ENCODE measurements at regions not wholly inside any gene's neighbourhood (a gene's known extent, or its start where the extent isn't known, plus 50 kb on each side); places are given as distances from the start of the nearest gene placed in this dataset.

- no peak for DNase-seq
Observed at GRCh38 chr10:128471151-128471550, 344.9 kb upstream of the MKI67 start.

DNA sequence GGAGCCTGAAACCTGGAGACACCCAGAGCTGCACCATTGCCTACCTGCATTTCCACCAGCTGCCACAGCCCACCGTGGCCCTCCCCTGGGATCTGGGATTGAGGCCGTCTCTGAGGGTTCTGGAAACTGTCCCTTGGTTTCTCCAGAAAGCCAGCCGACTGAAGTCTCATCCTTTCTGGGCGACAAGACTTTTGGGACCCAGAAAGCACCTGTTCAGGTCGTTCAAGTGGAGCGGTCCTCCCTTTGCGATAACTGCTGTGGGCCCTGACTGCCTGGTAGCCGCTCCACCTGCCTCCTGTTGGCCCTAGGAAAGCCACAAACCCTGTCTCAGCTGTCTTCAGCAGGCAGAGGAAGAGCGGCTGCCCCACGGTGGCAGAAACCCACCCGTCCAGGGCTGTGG is 346.0 kb upstream of the MKI67 start:
- DNase-seq, result no peak

GRCh38 chr10:128473396-128473795 is 347.2 kb upstream of the MKI67 start:
- DNase-seq, result no peak

- DNase-seq, result no peak
Observed at GRCh38 chr10:128473911-128474310, 347.7 kb upstream of the MKI67 start.

GRCh38 chr10:128474571-128474970 is 348.3 kb upstream of the MKI67 start:
- DNase-seq, result no peak

DNA sequence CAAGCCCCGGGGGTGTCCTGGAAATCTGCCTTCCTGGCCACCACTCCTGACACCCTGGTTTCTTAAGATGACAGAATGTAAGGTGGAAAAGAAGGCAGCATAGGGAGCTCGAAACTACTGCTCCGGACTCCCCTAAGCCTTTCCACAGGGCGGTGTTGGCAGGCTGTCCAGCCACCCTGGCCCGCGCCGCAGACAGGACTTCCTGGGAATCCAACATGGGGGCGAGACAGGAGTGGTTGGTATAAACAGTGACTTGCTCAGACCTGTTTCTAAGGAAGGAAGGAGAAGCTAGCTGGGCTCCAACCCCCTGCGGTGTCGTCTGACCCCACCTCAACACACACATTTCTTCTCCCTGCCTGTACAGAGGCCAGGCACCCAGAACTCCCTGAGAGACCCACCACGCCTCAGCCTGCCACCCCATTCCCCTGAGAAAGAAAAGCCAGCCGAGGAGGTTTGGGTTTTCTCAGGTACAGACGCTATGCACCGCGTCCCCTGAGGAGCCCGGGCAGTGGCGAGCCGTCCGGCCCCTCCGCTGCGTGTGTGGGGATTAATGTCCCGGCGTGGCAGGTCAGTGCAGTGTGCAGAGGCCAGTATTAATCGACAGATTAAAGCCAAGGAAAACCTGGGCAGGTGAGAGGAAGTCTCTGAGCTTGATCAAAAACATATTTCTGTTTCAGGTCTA is 349.6 kb upstream of the MKI67 start:
- DNase-seq, result no peak

DNA sequence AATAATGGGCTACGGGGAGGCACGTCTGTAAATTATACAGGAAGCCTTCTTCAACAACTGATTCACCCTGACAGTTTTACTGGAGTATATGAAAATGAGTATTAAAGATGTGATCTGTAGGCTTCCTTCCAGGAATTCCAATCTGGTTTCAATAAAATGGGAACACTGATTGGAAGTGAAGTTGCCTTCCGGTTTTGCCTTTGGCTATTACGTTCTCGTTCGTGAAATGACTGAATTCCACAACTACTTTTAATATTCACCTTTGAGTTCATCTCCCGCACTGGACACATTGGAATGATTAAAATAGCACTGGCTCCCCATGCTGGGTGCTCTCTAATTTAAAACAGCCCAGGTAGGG is 350.1 kb upstream of the MKI67 start:
- no peak for DNase-seq

GRCh38 chr10:128476845-128477244 is 350.6 kb upstream of the MKI67 start:
- no peak for DNase-seq

DNA sequence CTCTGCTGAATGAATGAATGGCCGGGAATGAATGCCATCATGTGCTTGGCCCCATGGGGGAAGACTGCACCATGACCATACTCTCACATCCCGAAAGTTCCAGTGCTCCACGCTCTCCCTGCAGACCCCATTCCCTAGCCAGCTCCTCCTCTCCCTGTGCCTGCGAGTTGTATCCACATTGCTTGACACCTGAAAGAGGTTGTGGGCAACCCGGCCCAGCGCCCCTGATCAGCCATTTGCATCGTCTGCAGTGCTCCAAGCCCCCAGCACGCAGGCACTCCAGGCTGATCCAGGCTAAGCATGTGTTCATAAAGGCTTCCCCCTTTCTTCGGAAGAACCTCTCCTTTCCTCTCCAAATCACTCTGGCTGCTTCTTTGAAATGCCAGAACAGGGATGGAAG is 354.4 kb upstream of the MKI67 start:
- no peak for DNase-seq

- no peak for DNase-seq
Observed at GRCh38 chr10:128481152-128481840, 355.1 kb upstream of the MKI67 start.

DNA sequence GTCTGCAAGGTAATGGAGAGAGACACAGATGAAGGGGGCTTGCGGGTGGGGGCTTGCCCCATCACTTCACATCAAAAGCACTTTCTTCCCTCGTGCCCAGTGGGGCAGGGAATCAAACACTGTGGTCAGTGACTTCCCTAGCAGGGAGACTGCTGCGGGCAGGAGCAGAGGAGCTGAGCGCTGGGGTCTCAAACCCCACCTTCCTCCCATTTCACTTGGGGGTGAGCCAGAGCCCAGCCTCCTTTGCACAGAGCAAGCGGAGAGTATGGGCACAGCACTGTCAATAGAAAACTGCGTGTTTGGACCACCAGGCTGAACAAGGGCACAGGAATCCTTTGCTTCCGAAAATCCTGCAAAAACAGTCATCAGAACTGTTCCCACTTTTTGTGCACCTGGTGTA is 355.8 kb upstream of the MKI67 start:
- no peak for DNase-seq

GRCh38 chr10:128483216-128483615 is 357.0 kb upstream of the MKI67 start:
- no peak for DNase-seq

- DNase-seq, result no peak
Observed at GRCh38 chr10:128484041-128484440, 357.8 kb upstream of the MKI67 start.

DNA sequence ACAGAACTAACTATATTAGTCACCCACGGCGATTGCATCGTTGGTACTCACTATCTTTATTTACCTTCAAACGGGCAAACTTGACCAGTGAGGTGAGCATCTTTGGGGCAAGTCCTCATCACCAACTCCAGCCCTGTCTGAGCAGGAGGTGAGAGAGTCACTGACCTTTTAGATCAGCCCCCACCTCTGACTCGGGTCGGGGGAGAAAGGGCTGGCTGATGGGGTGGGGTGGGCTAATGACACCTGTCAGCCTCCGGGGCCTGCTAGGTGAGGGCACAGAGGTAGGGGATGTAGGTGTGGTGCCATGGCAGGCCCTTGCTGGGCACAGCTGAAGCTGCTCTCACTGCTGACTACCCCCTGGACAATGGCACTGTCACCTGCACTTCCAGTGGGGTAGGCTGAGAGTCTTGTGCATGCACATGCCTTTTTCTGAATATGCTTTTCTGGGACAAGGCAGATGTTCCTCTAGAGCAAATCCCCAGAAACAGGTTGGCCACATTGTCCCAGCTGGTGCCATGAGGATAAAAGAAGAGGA is 359.5 kb upstream of the MKI67 start:
- no peak for DNase-seq

- DNase-seq, result no peak
Observed at GRCh38 chr10:128487517-128487916, 361.3 kb upstream of the MKI67 start.

DNA sequence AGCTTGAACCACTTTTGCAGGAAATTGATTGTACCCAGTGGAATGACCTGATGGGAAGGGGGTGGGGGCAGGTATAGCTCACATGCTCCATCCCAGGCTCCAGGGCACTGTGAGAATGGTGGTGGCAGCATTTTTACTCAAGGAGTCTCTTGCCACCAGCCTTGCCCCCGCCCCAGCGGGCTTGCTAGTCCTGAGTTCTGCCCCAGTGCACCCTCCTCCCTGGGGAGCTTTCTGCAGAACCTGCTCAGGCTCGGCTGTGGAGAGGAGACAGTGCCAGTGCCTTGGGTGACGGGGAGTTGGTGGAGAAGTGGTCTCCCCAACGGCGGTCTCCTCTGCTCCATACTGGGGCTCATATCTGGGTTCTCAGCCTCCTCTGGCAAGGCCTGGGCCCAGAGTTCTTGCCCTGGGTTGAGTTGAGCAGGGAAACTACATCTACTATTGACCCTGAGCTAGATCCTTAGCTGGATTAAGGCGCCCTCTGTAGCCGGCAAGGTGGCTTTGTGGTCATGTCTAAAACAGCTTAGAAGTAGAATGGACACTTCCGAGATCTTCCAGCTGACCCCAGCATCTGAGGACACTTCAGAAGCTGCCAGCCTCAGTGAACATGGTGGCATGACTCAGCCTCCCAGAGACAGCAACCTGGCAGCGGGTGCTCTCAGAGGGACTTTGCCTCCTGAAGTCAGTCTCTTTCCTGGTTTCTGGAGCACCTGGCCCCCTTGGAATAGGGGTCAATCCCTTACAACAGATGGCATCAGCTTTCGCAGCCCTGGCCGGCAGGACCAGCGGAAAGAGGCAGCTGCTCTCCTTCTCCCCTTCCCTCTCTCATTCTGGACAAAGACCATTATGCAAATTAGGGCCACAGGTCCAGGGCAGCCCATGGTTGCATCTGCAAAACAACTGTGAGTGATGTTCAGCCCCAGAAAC is 363.4 kb upstream of the MKI67 start:
- DNase-seq, result no peak

GRCh38 chr10:128491686-128492085 is 365.5 kb upstream of the MKI67 start:
- no peak for DNase-seq

GRCh38 chr10:128493811-128494210 is 367.6 kb upstream of the MKI67 start:
- no peak for DNase-seq

- DNase-seq, result no peak
Observed at GRCh38 chr10:128494665-128495064, 368.4 kb upstream of the MKI67 start.

DNA sequence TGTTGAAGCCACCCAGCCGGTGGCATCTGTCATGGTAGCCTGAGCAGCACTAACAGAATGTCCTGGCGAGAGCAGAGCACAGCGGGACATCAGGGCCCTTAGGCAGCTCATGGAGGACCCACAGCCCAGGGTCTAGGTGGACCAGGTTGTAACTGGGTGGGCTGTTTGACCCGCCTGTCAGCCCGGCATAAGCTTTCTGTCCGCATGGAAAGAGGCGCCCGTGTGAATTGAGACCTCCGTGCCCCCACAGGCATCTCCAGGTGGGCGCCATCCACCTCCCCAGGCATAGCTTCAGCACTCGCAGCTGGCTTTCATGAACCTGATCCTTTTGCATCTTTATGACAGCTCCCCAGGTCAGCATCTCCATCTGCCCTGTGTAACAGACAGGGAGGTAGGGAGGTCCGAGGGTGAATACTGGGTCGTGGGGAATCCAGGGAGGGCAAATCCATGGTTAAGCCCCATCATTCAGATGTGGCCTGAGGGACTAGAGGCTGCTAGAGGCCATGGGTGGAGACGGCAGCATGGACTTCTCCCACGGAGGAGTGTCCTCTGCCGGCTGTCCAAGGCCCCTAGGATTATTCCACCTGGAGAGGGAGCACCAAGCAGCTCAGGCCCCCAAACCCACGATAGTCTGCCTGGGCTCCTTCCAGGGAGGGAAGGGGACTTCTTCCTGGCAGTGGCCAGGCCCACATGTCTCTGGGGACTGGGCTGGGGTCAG is 371.6 kb upstream of the MKI67 start:
- no peak for DNase-seq

- no peak for DNase-seq
Observed at GRCh38 chr10:128498378-128498730, 372.1 kb upstream of the MKI67 start.

DNA sequence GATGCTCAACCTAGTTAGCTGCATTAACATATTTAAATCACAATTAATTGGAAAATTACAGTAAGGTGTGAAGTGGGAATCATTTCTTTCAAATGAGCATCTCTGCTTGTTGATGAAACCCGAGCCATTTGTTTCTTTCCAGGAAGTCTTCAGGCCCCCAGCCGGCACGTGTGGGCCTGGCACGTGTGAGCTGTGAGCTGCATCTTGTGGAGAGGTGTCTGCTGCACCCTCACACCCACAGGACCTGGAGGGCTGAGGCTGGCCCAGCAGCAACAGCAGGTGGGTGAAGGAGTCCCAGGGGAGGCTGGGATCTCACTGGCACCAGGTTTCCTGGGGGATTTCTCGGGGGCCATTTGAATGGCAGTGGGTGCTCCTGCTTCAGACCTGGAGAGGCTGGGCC is 372.5 kb upstream of the MKI67 start:
- DNase-seq, result no peak

GRCh38 chr10:128499486-128499885 is 373.3 kb upstream of the MKI67 start:
- no peak for DNase-seq

Measured in activated CD8-positive, alpha-beta memory T cell treated with anti-CD3 and anti-CD28 coated beads, Interleukin-2, amount 50 U/mL, for 48 hours (primary cell).